A549 (cell line): ENCODE measurements at regions not wholly inside any gene's neighbourhood (a gene's known extent, or its start where the extent isn't known, plus 50 kb on each side); places are given as distances from the start of the nearest gene placed in this dataset.

Experiments used
- BHLHE40 ChIP-seq: IDR thresholded peaks from 2 replicates; pipeline ENCODE4 v1.6.1; 2012; ENCODE audit warnings: low read depth, low read length, inconsistent platforms
- CEBPB ChIP-seq, 2 experiments: fragments of >200 bp in 1 of 2; sonication (Bioruptor Twin) in 1 of 2; formaldehyde crosslinking in 1 of 2; IDR thresholded peaks; 2 replicates each; pipeline ENCODE4 v1.6.1; 2012 to 2016
- ESRRA ChIP-seq: fragments of 150-350 bp; IDR thresholded peaks from 2 replicates; pipeline ENCODE4 v1.6.1; 2014; ENCODE audit warnings: mild to moderate bottlenecking, low read length, borderline replicate concordance
- MAFK ChIP-seq: fragments of 450-650 bp; IDR thresholded peaks from 2 replicates; pipeline ENCODE4 v1.6.1; 2014; ENCODE audit not compliant: partially characterized antibody
- MAZ ChIP-seq: fragments of 150-350 bp; IDR thresholded peaks from 2 replicates; pipeline ENCODE4 v1.6.1; 2014; ENCODE audit warnings: antibody characterized with exemption, low read depth, low read length, borderline replicate concordance
- NR3C1 ChIP-seq: fragments of >200 bp; sonication (Bioruptor Twin); formaldehyde crosslinking; IDR thresholded peaks from 3 replicates; pipeline ENCODE4 v1.6.1; 2017
- SMC3 ChIP-seq: fragments of >200 bp; sonication (Bioruptor Twin); formaldehyde crosslinking; IDR thresholded peaks from 3 replicates; pipeline ENCODE4 v1.6.1; 2018; ENCODE audit warnings: inconsistent platforms
- TFCP2L1 ChIP-seq: fragments of 250-450 bp; sonication (Bioruptor Pico); IDR thresholded peaks from 2 replicates; pipeline ENCODE4 v1.5.0; 2021; ENCODE audit warnings: mild to moderate bottlenecking
- TF ChIP-seq, protein P1 (sequence below): fragments of >200 bp; sonication (Bioruptor Twin); formaldehyde crosslinking; IDR thresholded peaks from 3 replicates; pipeline ENCODE4 v1.5.1; 2016
- TF ChIP-seq, protein P2 (sequence below): fragments of 200-600 bp; sonication (generic); IDR thresholded peaks from 2 replicates; pipeline ENCODE4 v1.6.1; 2016; ENCODE audit warnings: antibody characterized with exemption, mild to moderate bottlenecking, moderate library complexity
- TF ChIP-seq, protein P3 (sequence below): IDR thresholded peaks from 2 replicates; pipeline ENCODE4 v1.6.1; 2012

DNA sequence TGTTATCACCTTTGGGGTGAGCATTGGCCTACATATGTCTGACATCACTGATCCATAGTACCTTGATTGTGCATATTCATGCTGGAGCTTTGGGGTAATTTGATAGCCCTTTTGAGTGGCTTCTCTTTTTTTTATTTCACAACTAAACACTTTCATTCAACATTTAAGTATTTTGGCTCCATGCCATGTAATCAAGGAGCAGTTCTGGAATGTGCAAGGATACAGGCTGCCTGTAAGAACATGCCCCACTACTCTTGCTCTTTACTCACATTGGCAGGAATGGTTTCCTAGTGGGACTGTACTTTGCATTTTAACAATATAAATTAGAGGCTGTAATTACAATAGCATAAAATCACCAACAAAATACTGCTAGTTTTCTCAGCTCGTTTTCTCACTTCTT lies 300.7 kb upstream of the SPAG17 start:
- TF ChIP-seq, protein P1, sequence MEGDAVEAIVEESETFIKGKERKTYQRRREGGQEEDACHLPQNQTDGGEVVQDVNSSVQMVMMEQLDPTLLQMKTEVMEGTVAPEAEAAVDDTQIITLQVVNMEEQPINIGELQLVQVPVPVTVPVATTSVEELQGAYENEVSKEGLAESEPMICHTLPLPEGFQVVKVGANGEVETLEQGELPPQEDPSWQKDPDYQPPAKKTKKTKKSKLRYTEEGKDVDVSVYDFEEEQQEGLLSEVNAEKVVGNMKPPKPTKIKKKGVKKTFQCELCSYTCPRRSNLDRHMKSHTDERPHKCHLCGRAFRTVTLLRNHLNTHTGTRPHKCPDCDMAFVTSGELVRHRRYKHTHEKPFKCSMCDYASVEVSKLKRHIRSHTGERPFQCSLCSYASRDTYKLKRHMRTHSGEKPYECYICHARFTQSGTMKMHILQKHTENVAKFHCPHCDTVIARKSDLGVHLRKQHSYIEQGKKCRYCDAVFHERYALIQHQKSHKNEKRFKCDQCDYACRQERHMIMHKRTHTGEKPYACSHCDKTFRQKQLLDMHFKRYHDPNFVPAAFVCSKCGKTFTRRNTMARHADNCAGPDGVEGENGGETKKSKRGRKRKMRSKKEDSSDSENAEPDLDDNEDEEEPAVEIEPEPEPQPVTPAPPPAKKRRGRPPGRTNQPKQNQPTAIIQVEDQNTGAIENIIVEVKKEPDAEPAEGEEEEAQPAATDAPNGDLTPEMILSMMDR: no peak
- TF ChIP-seq SMC3 (no peak), NR3C1 (no peak), MAFK (no peak), TFCP2L1 (CRISPR knock-in tag) (no peak), MAZ (no peak), BHLHE40 (no peak), ESRRA (no peak), CEBPB (IDR thresholded peaks at IDR 0.05) (no peak)
- TF ChIP-seq, protein P2, sequence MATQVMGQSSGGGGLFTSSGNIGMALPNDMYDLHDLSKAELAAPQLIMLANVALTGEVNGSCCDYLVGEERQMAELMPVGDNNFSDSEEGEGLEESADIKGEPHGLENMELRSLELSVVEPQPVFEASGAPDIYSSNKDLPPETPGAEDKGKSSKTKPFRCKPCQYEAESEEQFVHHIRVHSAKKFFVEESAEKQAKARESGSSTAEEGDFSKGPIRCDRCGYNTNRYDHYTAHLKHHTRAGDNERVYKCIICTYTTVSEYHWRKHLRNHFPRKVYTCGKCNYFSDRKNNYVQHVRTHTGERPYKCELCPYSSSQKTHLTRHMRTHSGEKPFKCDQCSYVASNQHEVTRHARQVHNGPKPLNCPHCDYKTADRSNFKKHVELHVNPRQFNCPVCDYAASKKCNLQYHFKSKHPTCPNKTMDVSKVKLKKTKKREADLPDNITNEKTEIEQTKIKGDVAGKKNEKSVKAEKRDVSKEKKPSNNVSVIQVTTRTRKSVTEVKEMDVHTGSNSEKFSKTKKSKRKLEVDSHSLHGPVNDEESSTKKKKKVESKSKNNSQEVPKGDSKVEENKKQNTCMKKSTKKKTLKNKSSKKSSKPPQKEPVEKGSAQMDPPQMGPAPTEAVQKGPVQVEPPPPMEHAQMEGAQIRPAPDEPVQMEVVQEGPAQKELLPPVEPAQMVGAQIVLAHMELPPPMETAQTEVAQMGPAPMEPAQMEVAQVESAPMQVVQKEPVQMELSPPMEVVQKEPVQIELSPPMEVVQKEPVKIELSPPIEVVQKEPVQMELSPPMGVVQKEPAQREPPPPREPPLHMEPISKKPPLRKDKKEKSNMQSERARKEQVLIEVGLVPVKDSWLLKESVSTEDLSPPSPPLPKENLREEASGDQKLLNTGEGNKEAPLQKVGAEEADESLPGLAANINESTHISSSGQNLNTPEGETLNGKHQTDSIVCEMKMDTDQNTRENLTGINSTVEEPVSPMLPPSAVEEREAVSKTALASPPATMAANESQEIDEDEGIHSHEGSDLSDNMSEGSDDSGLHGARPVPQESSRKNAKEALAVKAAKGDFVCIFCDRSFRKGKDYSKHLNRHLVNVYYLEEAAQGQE: no peak
- TF ChIP-seq, protein P3, sequence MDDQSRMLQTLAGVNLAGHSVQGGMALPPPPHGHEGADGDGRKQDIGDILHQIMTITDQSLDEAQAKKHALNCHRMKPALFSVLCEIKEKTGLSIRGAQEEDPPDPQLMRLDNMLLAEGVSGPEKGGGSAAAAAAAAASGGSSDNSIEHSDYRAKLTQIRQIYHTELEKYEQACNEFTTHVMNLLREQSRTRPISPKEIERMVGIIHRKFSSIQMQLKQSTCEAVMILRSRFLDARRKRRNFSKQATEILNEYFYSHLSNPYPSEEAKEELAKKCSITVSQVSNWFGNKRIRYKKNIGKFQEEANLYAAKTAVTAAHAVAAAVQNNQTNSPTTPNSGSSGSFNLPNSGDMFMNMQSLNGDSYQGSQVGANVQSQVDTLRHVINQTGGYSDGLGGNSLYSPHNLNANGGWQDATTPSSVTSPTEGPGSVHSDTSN: no peak
